Neural cell (in vitro differentiated cells): ENCODE measurements at regions not wholly inside any gene's neighbourhood (a gene's known extent, or its start where the extent isn't known, plus 50 kb on each side); places are given as distances from the start of the nearest gene placed in this dataset.

Experiments used
- POLR2AphosphoS5 ChIP-seq: IDR thresholded peaks from 2 replicates; pipeline ENCODE4 v1.6.1; 2012
- RAD21 ChIP-seq: fragments of 450-650 bp; conservative IDR thresholded peaks from 2 replicates; pipeline ENCODE4 v1.6.1; 2014; ENCODE audit warnings: antibody characterized with exemption, mild to moderate bottlenecking, moderate library complexity
- TAF1 ChIP-seq: IDR thresholded peaks from 2 replicates; pipeline ENCODE4 v1.6.1; 2012; ENCODE audit warnings: low read depth
- TF ChIP-seq, protein P1 (sequence below): fragments of 450-650 bp; IDR thresholded peaks from 2 replicates; pipeline ENCODE4 v1.5.1; 2014; ENCODE audit warnings: antibody characterized with exemption, mild to moderate bottlenecking, moderate library complexity; ENCODE audit not compliant: poor library complexity, severe bottlenecking

- TF ChIP-seq, protein P1, sequence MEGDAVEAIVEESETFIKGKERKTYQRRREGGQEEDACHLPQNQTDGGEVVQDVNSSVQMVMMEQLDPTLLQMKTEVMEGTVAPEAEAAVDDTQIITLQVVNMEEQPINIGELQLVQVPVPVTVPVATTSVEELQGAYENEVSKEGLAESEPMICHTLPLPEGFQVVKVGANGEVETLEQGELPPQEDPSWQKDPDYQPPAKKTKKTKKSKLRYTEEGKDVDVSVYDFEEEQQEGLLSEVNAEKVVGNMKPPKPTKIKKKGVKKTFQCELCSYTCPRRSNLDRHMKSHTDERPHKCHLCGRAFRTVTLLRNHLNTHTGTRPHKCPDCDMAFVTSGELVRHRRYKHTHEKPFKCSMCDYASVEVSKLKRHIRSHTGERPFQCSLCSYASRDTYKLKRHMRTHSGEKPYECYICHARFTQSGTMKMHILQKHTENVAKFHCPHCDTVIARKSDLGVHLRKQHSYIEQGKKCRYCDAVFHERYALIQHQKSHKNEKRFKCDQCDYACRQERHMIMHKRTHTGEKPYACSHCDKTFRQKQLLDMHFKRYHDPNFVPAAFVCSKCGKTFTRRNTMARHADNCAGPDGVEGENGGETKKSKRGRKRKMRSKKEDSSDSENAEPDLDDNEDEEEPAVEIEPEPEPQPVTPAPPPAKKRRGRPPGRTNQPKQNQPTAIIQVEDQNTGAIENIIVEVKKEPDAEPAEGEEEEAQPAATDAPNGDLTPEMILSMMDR: no peak
- TF ChIP-seq POLR2AphosphoS5 (no peak), TAF1 (no peak), RAD21 (no peak)
Measured at GRCh38 chr13:64992314-64992713, 2237.8 kb downstream of the PCDH9 start.
